ENCODE measurements at regions not wholly inside any gene's neighbourhood (a gene's known extent, or its start where the extent isn't known, plus 50 kb on each side); places are given as distances from the start of the nearest gene placed in this dataset.

DNA sequence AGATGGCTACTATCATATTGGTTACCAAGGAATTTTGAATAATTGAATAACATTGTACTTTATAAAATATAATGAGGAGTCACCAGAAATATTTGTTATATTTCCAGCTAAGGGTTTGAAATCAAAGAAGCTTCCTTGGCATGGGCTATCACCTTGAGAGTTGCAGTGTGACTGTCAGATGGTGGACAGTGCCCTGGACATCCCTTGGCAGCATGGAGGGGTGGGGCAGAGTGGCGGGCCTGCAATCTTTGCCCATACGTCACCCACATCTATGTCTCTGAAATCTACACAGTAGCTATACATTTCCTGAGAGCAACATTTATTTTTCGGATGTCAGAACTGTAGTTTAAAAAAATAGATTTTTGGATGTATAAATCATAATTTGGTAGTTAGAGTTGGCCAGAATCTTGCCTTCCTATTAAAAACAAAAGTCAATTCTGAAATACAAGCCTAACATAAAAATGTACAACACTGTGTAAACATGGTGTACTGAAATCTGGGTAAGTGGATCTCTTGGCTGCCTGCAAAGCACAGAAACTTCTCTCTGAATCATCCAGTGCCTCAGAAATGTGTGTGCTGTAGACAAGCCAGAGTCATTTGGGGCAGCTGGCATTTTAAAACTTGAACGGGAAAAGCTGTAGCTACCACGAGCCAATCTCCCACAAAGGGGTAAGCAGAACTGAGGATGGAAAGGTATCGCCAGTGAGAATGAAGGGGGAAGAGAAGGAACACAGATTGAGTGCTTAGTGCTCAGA is 124.2 kb upstream of the ARHGAP28 start:
- TF ChIP-seq, protein P1, sequence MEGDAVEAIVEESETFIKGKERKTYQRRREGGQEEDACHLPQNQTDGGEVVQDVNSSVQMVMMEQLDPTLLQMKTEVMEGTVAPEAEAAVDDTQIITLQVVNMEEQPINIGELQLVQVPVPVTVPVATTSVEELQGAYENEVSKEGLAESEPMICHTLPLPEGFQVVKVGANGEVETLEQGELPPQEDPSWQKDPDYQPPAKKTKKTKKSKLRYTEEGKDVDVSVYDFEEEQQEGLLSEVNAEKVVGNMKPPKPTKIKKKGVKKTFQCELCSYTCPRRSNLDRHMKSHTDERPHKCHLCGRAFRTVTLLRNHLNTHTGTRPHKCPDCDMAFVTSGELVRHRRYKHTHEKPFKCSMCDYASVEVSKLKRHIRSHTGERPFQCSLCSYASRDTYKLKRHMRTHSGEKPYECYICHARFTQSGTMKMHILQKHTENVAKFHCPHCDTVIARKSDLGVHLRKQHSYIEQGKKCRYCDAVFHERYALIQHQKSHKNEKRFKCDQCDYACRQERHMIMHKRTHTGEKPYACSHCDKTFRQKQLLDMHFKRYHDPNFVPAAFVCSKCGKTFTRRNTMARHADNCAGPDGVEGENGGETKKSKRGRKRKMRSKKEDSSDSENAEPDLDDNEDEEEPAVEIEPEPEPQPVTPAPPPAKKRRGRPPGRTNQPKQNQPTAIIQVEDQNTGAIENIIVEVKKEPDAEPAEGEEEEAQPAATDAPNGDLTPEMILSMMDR (IDR thresholded peaks at IDR 0.05): no peak
- intact Hi-C loops (cut with DNase I): no loop called here
- no peak overlapping the region for H3K27ac ChIP-seq

DNA sequence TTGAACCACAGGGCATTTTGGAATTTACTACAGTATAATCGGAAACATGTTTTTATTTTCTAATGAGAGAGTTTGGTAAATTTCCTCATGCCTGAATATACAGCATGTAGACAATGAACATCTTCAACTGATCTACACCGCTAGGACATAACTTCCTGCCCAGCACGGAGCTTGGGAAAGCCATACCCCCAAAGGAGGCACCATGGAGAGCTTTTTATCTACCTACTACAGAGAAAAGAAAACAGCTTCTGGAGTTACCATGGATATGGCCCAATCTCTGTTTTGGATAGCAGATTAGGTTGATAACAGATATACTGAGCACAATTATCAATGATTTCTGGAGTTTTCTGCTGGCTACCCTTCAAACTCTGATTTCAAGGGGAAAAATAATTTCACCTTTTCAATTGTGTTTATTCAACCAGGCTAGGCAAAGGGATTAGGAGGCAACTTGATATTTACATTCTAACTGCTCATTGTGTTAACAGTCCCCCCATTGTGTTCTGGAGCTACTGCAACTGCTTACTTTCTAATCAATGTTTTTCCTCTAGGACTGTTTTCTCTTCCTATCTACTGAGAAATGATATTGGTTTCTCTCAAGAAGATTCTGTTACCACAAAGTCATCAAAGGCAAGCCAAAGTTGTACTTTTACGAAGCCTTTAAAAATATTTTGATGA is 123.0 kb upstream of the ARHGAP28 start:
- H3K9me3 ChIP-seq: no peaks in the 10 kb centered on the region
- no peaks in the 10 kb centered on the region for H3K4me1 ChIP-seq
- no peaks in the 10 kb centered on the region for H3K27me3 ChIP-seq
- TF ChIP-seq, protein P1 (IDR thresholded peaks at IDR 0.05): no peak
- no peak overlapping the region for H3K27ac ChIP-seq
- H3K36me3 ChIP-seq: no peaks in the 10 kb centered on the region
- DNase-seq: no peak
- H3K9ac ChIP-seq (ENCODE audit: low read depth in 2 of 2, low read length in 2 of 2): no peak overlapping the region
- H3K4me3 ChIP-seq: no peak overlapping the region
- intact Hi-C loops (cut with DNase I): no loop called here

More for the DNA sequence above, 124.2 kb upstream of the ARHGAP28 start:
- Histone ChIP-seq H3K4me1 (no peaks in the 10 kb centered on the region), H3K4me3 (no peak overlapping the region), H3K9ac (ENCODE audit: low read depth in 2 of 2, low read length in 2 of 2) (no peak overlapping the region), H3K36me3 (no peaks in the 10 kb centered on the region), H3K9me3 (no peaks in the 10 kb centered on the region), H3K27me3 (no peaks in the 10 kb centered on the region)
- DNase-seq: no peak

DNA sequence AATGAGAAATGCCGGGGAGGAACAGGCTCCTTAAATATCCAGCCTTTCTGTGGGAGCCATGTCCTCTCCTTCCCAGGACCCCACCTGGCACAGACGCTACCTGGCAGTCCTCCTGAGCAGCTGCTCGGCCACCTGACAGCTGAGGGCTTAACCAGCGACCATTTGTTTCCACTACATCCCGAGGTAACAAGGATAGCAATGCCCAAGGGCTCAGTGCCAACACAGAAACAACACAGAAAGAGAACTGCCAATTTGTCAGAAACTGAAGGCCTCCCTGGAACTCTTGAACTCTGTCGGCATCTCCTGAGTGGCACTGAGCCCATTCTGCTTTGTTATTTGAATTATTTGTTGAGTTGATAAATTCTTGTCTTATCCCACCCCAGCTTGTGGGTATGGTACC is 122.2 kb upstream of the ARHGAP28 start:
- H3K27ac ChIP-seq: no peak overlapping the region
- intact Hi-C loops (cut with DNase I): no loop called here
- H3K4me1 ChIP-seq: no peaks in the 10 kb centered on the region
- TF ChIP-seq, protein P1 (IDR thresholded peaks at IDR 0.05): no peak
- no peak for DNase-seq
- H3K27me3 ChIP-seq: no peaks in the 10 kb centered on the region
- no peaks in the 10 kb centered on the region for H3K9me3 ChIP-seq
- no peaks in the 10 kb centered on the region for H3K36me3 ChIP-seq
- H3K9ac ChIP-seq (ENCODE audit: low read depth in 2 of 2, low read length in 2 of 2): no peak overlapping the region
- no peak overlapping the region for H3K4me3 ChIP-seq

DNA sequence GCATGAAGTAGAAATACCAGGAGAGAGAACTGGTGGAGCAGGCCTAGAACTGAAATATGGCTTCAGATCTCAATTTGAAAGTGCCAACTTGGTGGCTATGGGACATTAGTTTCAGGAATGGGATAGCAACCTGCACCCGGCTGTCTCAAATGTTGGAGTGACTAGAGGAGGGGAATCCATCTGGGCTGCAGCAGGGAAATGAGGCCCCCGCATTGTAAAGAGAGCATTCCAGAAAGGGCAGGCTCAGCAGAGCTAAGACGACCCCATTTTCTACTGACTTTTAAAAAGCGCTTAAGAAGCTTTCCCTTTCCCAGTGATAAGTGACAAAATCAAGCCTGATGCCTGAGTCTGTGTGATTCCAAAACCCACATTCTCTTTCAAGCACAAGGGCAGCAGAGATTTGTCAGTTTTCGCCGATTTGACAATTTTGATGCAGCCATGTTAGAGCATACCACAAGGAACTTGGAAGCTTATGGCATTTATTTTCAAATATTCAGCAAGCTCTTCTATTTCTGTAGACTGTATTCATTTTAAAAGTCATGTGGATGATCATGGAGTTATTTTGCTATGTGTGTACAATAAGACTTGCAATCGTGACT is 119.8 kb upstream of the ARHGAP28 start:
- TF ChIP-seq, protein P1 (IDR thresholded peaks at IDR 0.05): no peak
- no peaks in the 10 kb centered on the region for H3K27me3 ChIP-seq
- DNase-seq: no peak
- no peaks in the 10 kb centered on the region for H3K9me3 ChIP-seq
- no peak overlapping the region for H3K27ac ChIP-seq
- intact Hi-C loops (cut with DNase I): no loop called here
- no peak overlapping the region for H3K9ac ChIP-seq (ENCODE audit: low read depth in 2 of 2, low read length in 2 of 2)
- no peaks in the 10 kb centered on the region for H3K36me3 ChIP-seq
- H3K4me1 ChIP-seq: no peaks in the 10 kb centered on the region
- H3K4me3 ChIP-seq: no peak overlapping the region

DNA sequence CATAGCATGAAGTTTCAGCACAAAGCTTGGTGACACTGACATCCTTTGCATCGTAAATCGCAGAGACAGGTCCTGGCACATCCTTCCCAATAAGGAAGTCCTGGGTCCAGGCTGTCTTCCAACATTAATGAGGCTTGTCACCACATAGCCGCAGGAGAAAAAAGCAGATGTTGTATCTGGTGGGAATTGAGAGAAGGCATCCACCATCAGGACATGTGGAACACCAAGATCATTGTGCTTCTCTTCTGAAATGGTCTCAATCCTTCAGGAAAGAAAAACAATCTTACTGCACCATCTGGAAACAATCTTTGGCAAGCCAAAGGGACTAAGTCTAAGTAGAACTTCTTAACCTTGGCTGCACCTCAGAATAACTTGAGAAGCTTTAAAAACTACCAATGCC is 119.0 kb upstream of the ARHGAP28 start:
- H3K27ac ChIP-seq: no peak overlapping the region
- no peak overlapping the region for H3K4me3 ChIP-seq
- H3K9ac ChIP-seq (ENCODE audit: low read depth in 2 of 2, low read length in 2 of 2): no peak overlapping the region
- no peaks in the 10 kb centered on the region for H3K4me1 ChIP-seq
- DNase-seq: no peak
- TF ChIP-seq, protein P1 (IDR thresholded peaks at IDR 0.05): no peak
- H3K36me3 ChIP-seq: no peaks in the 10 kb centered on the region
- intact Hi-C loops (cut with DNase I): no loop called here
- H3K27me3 ChIP-seq: no peaks in the 10 kb centered on the region
- no peaks in the 10 kb centered on the region for H3K9me3 ChIP-seq

Measured in colonic mucosa (tissue), 4 donors.